ENCODE measurements at regions not wholly inside any gene's neighbourhood (a gene's known extent, or its start where the extent isn't known, plus 50 kb on each side); places are given as distances from the start of the nearest gene placed in this dataset.
"Not testable (repeated sequence)": the region's sequence is repeated elsewhere in the genome, so short reads cannot be mapped to it uniquely, and the experiment has no call there.

- DNase-seq (ENCODE audit: low read depth); in situ Hi-C loops (cut with HindIII; ENCODE audit: low sequenced_read_pairs); H3K4me3 ChIP-seq (ENCODE audit: low read depth, low read length): not testable (repeated sequence)
Observed at GRCh38 chr5:34377651-34378050, 278.5 kb upstream of the RAI14 start.

GRCh38 chr5:34378498-34378897, 277.6 kb upstream of the RAI14 start:
- DNase-seq (ENCODE audit: low read depth); H3K4me3 ChIP-seq (ENCODE audit: low read depth, low read length); in situ Hi-C loops (cut with HindIII; ENCODE audit: low sequenced_read_pairs): not testable (repeated sequence)

GRCh38 chr5:34388754-34389153, 267.4 kb upstream of the RAI14 start:
- in situ Hi-C loops (cut with HindIII; ENCODE audit: low sequenced_read_pairs); H3K4me3 ChIP-seq (ENCODE audit: low read depth, low read length); DNase-seq (ENCODE audit: low read depth): not testable (repeated sequence)

DNA sequence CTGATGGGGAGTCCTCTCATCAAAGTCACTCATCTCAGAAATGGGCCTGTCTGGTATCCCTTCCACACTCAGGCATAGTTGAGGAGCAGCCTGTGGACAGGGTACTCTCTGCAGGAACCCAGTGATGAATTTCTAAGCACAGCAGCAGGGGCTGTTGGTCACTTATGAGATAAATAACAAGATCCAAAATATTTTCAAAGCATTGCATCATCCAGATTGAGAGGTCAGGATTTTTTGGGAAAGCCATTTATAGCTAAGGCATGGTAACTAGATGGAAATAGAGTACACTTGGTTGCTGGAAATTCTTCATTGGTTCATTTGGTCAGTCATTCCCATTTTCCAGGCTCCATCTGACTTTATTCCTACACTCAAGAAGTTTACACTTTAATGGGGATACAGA, 246.8 kb upstream of the RAI14 start:
- no peak overlapping the region for H3K4me3 ChIP-seq (ENCODE audit: low read depth, low read length)
- in situ Hi-C loops (cut with HindIII; ENCODE audit: low sequenced_read_pairs), result no loop called here
- TF ChIP-seq CTCF (IDR thresholded peaks at IDR 0.05; ENCODE audit: low read depth, low read length, missing control alignments), result no peak
- DNase-seq (ENCODE audit: low read depth), result no peak

GRCh38 chr5:34410411-34411139, 245.6 kb upstream of the RAI14 start:
- TF ChIP-seq CTCF (IDR thresholded peaks at IDR 0.05; ENCODE audit: low read depth, low read length, missing control alignments), result no peak
- H3K4me3 ChIP-seq (ENCODE audit: low read depth, low read length), result no peak overlapping the region
- peak; percentile 26 for DNase-seq (ENCODE audit: low read depth)
- in situ Hi-C loops (cut with HindIII; ENCODE audit: low sequenced_read_pairs), result no loop called here

- no peak overlapping the region for H3K4me3 ChIP-seq (ENCODE audit: low read depth, low read length)
- no peak for TF ChIP-seq CTCF (IDR thresholded peaks at IDR 0.05; ENCODE audit: low read depth, low read length, missing control alignments)
- no peak for DNase-seq (ENCODE audit: low read depth)
- in situ Hi-C loops (cut with HindIII; ENCODE audit: low sequenced_read_pairs), result no loop called here
Observed at GRCh38 chr5:34411470-34412346, 244.4 kb upstream of the RAI14 start.

DNA sequence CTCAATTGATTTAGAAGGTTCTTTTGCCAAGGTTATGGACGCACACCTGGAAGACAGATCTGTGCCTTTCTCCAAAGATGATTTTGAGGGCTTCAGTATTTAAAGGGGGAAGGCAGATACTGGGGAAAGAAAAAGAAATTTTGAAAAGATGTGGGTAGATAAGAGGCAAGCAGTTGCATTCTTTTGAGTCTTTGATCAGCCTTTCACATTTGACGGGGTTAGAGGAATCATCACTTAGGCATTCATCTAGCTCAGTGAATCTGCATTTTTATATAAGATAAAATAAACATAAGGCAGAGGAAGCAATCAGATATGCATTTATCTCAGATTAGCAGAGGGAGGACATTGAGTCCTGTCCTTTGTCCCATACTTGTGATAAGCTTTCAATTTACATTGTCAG, 243.4 kb upstream of the RAI14 start:
- H3K4me3 ChIP-seq (ENCODE audit: low read depth, low read length), result no peak overlapping the region
- in situ Hi-C loops (cut with HindIII; ENCODE audit: low sequenced_read_pairs), result no loop called here
- TF ChIP-seq CTCF (IDR thresholded peaks at IDR 0.05; ENCODE audit: low read depth, low read length, missing control alignments), result no peak
- DNase-seq (ENCODE audit: low read depth), result no peak

GRCh38 chr5:34415559-34416198, 240.4 kb upstream of the RAI14 start:
- no peak overlapping the region for H3K4me3 ChIP-seq (ENCODE audit: low read depth, low read length)
- no peak for TF ChIP-seq CTCF (IDR thresholded peaks at IDR 0.05; ENCODE audit: low read depth, low read length, missing control alignments)
- no peak for DNase-seq (ENCODE audit: low read depth)
- in situ Hi-C loops (cut with HindIII; ENCODE audit: low sequenced_read_pairs), result no loop called here
